ENCODE measurements at regions not wholly inside any gene's neighbourhood (a gene's known extent, or its start where the extent isn't known, plus 50 kb on each side); places are given as distances from the start of the nearest gene placed in this dataset.

GRCh38 chr11:80214413-80214812 lies 773.6 kb upstream of the TENM4 start:
- no peaks in the 10 kb centered on the region for H3K27me3 ChIP-seq (ENCODE audit: control insufficient read depth, insufficient read depth, low read length)
- no peak overlapping the region for H3K4me3 ChIP-seq (ENCODE audit: low read length)
- H3K9me3 ChIP-seq (ENCODE audit: control insufficient read depth, low read depth, low read length): no peaks in the 10 kb centered on the region
- H3K27ac ChIP-seq (ENCODE audit: low read length): no peak overlapping the region
- H3K4me1 ChIP-seq (ENCODE audit: control insufficient read depth, low read depth, low read length): no peaks in the 10 kb centered on the region
- H3K36me3 ChIP-seq (ENCODE audit: control insufficient read depth, low read depth, low read length): no peaks in the 10 kb centered on the region
- H3K9ac ChIP-seq (ENCODE audit: low read length): no peak overlapping the region

GRCh38 chr11:80211673-80212072 lies 770.8 kb upstream of the TENM4 start:
- no peaks in the 10 kb centered on the region for H3K36me3 ChIP-seq (ENCODE audit: control insufficient read depth, low read depth, low read length)
- H3K27ac ChIP-seq (ENCODE audit: low read length): no peak overlapping the region
- no peaks in the 10 kb centered on the region for H3K4me1 ChIP-seq (ENCODE audit: control insufficient read depth, low read depth, low read length)
- H3K4me3 ChIP-seq (ENCODE audit: low read length): no peak overlapping the region
- H3K9me3 ChIP-seq (ENCODE audit: control insufficient read depth, low read depth, low read length): no peaks in the 10 kb centered on the region
- H3K27me3 ChIP-seq (ENCODE audit: control insufficient read depth, insufficient read depth, low read length): no peaks in the 10 kb centered on the region
- no peak overlapping the region for H3K9ac ChIP-seq (ENCODE audit: low read length)

- no peaks in the 10 kb centered on the region for H3K9me3 ChIP-seq (ENCODE audit: control insufficient read depth, low read depth, low read length)
- H3K9ac ChIP-seq (ENCODE audit: low read length): no peak overlapping the region
- H3K4me3 ChIP-seq (ENCODE audit: low read length): no peak overlapping the region
- no peaks in the 10 kb centered on the region for H3K36me3 ChIP-seq (ENCODE audit: control insufficient read depth, low read depth, low read length)
- no peaks in the 10 kb centered on the region for H3K4me1 ChIP-seq (ENCODE audit: control insufficient read depth, low read depth, low read length)
- no peaks in the 10 kb centered on the region for H3K27me3 ChIP-seq (ENCODE audit: control insufficient read depth, insufficient read depth, low read length)
- no peak overlapping the region for H3K27ac ChIP-seq (ENCODE audit: low read length)
These were observed 763.2 kb upstream of the TENM4 start for GRCh38 chr11:80204021-80204420.

GRCh38 chr11:80196932-80197554 lies 756.2 kb upstream of the TENM4 start:
- Histone ChIP-seq H3K36me3 (ENCODE audit: control insufficient read depth, low read depth, low read length) (no peaks in the 10 kb centered on the region), H3K9me3 (ENCODE audit: control insufficient read depth, low read depth, low read length) (no peaks in the 10 kb centered on the region), H3K27ac (ENCODE audit: low read length) (no peak overlapping the region), H3K9ac (ENCODE audit: low read length) (no peak overlapping the region), H3K27me3 (ENCODE audit: control insufficient read depth, insufficient read depth, low read length) (no peaks in the 10 kb centered on the region), H3K4me3 (ENCODE audit: low read length) (no peak overlapping the region), H3K4me1 (ENCODE audit: control insufficient read depth, low read depth, low read length) (peaks cover 8% of the 10 kb centered on the region)

- Histone ChIP-seq H3K27ac (ENCODE audit: low read length) (no peak overlapping the region), H3K4me1 (ENCODE audit: control insufficient read depth, low read depth, low read length) (peaks cover 8% of the 10 kb centered on the region), H3K4me3 (ENCODE audit: low read length) (no peak overlapping the region), H3K36me3 (ENCODE audit: control insufficient read depth, low read depth, low read length) (no peaks in the 10 kb centered on the region), H3K9ac (ENCODE audit: low read length) (no peak overlapping the region), H3K27me3 (ENCODE audit: control insufficient read depth, insufficient read depth, low read length) (no peaks in the 10 kb centered on the region), H3K9me3 (ENCODE audit: control insufficient read depth, low read depth, low read length) (no peaks in the 10 kb centered on the region)
These were observed 755.2 kb upstream of the TENM4 start for GRCh38 chr11:80196041-80196440.

GRCh38 chr11:80194625-80195024 lies 753.8 kb upstream of the TENM4 start:
- H3K4me3 ChIP-seq (ENCODE audit: low read length): no peak overlapping the region
- H3K27ac ChIP-seq (ENCODE audit: low read length): no peak overlapping the region
- H3K9me3 ChIP-seq (ENCODE audit: control insufficient read depth, low read depth, low read length): no peaks in the 10 kb centered on the region
- H3K36me3 ChIP-seq (ENCODE audit: control insufficient read depth, low read depth, low read length): no peaks in the 10 kb centered on the region
- H3K4me1 ChIP-seq (ENCODE audit: control insufficient read depth, low read depth, low read length): peaks cover 9% of the 10 kb centered on the region
- no peaks in the 10 kb centered on the region for H3K27me3 ChIP-seq (ENCODE audit: control insufficient read depth, insufficient read depth, low read length)
- H3K9ac ChIP-seq (ENCODE audit: low read length): no peak overlapping the region

- Histone ChIP-seq H3K27me3 (ENCODE audit: control insufficient read depth, insufficient read depth, low read length) (no peaks in the 10 kb centered on the region), H3K27ac (ENCODE audit: low read length) (no peak overlapping the region), H3K9me3 (ENCODE audit: control insufficient read depth, low read depth, low read length) (no peaks in the 10 kb centered on the region), H3K4me1 (ENCODE audit: control insufficient read depth, low read depth, low read length) (peaks cover 14% of the 10 kb centered on the region), H3K4me3 (ENCODE audit: low read length) (no peak overlapping the region), H3K9ac (ENCODE audit: low read length) (no peak overlapping the region), H3K36me3 (ENCODE audit: control insufficient read depth, low read depth, low read length) (no peaks in the 10 kb centered on the region)
These were observed 753.2 kb upstream of the TENM4 start for GRCh38 chr11:80194016-80194415.

- no peak overlapping the region for H3K9ac ChIP-seq (ENCODE audit: low read length)
- peaks cover 6% of the 10 kb centered on the region for H3K4me1 ChIP-seq (ENCODE audit: control insufficient read depth, low read depth, low read length)
- no peak overlapping the region for H3K27ac ChIP-seq (ENCODE audit: low read length)
- H3K36me3 ChIP-seq (ENCODE audit: control insufficient read depth, low read depth, low read length): no peaks in the 10 kb centered on the region
- no peaks in the 10 kb centered on the region for H3K27me3 ChIP-seq (ENCODE audit: control insufficient read depth, insufficient read depth, low read length)
- no peak overlapping the region for H3K4me3 ChIP-seq (ENCODE audit: low read length)
- H3K9me3 ChIP-seq (ENCODE audit: control insufficient read depth, low read depth, low read length): no peaks in the 10 kb centered on the region
These were observed 747.3 kb upstream of the TENM4 start for GRCh38 chr11:80188076-80188627.

GRCh38 chr11:80186692-80187091 lies 745.9 kb upstream of the TENM4 start:
- Histone ChIP-seq H3K9me3 (ENCODE audit: control insufficient read depth, low read depth, low read length) (no peaks in the 10 kb centered on the region), H3K4me1 (ENCODE audit: control insufficient read depth, low read depth, low read length) (peaks cover 6% of the 10 kb centered on the region), H3K36me3 (ENCODE audit: control insufficient read depth, low read depth, low read length) (no peaks in the 10 kb centered on the region), H3K27ac (ENCODE audit: low read length) (no peak overlapping the region), H3K9ac (ENCODE audit: low read length) (no peak overlapping the region), H3K4me3 (ENCODE audit: low read length) (no peak overlapping the region), H3K27me3 (ENCODE audit: control insufficient read depth, insufficient read depth, low read length) (no peaks in the 10 kb centered on the region)

- no peak overlapping the region for H3K27ac ChIP-seq (ENCODE audit: low read length)
- no peaks in the 10 kb centered on the region for H3K27me3 ChIP-seq (ENCODE audit: control insufficient read depth, insufficient read depth, low read length)
- H3K9ac ChIP-seq (ENCODE audit: low read length): no peak overlapping the region
- no peaks in the 10 kb centered on the region for H3K4me1 ChIP-seq (ENCODE audit: control insufficient read depth, low read depth, low read length)
- no peaks in the 10 kb centered on the region for H3K36me3 ChIP-seq (ENCODE audit: control insufficient read depth, low read depth, low read length)
- no peaks in the 10 kb centered on the region for H3K9me3 ChIP-seq (ENCODE audit: control insufficient read depth, low read depth, low read length)
- H3K4me3 ChIP-seq (ENCODE audit: low read length): no peak overlapping the region
These were observed 742.1 kb upstream of the TENM4 start for GRCh38 chr11:80182901-80183300.

- Histone ChIP-seq H3K4me1 (ENCODE audit: control insufficient read depth, low read depth, low read length) (peaks cover 5% of the 10 kb centered on the region), H3K9ac (ENCODE audit: low read length) (no peak overlapping the region), H3K4me3 (ENCODE audit: low read length) (no peak overlapping the region), H3K27ac (ENCODE audit: low read length) (no peak overlapping the region), H3K9me3 (ENCODE audit: control insufficient read depth, low read depth, low read length) (no peaks in the 10 kb centered on the region), H3K27me3 (ENCODE audit: control insufficient read depth, insufficient read depth, low read length) (no peaks in the 10 kb centered on the region), H3K36me3 (ENCODE audit: control insufficient read depth, low read depth, low read length) (no peaks in the 10 kb centered on the region)
These were observed 732.7 kb upstream of the TENM4 start for GRCh38 chr11:80173371-80174136.

- Histone ChIP-seq H3K4me1 (ENCODE audit: control insufficient read depth, low read depth, low read length) (peaks cover 10% of the 10 kb centered on the region), H3K9ac (ENCODE audit: low read length) (no peak overlapping the region), H3K27me3 (ENCODE audit: control insufficient read depth, insufficient read depth, low read length) (no peaks in the 10 kb centered on the region), H3K27ac (ENCODE audit: low read length) (no peak overlapping the region), H3K36me3 (ENCODE audit: control insufficient read depth, low read depth, low read length) (no peaks in the 10 kb centered on the region), H3K9me3 (ENCODE audit: control insufficient read depth, low read depth, low read length) (no peaks in the 10 kb centered on the region), H3K4me3 (ENCODE audit: low read length) (no peak overlapping the region)
These were observed 728.0 kb upstream of the TENM4 start for GRCh38 chr11:80168796-80169195.
